Activated gamma-delta T cell treated with Interleukin-2 at 50 U/mL for 16 hours (primary cell): ENCODE measurements at regions not wholly inside any gene's neighbourhood (a gene's known extent, or its start where the extent isn't known, plus 50 kb on each side); places are given as distances from the start of the nearest gene placed in this dataset.

Experiments
- DNase-seq: peaks from one replicate; pipeline ENCODE4 v3.0.0-alpha.2; 2020

- DNase-seq, result no peak
Observed at GRCh38 chr7:112877691-112878460, 87.7 kb upstream of the TMEM168 start.

GRCh38 chr7:112876877-112877276, 86.7 kb upstream of the TMEM168 start:
- DNase-seq, result no peak

- DNase-seq, result no peak
Observed at GRCh38 chr7:112874909-112875308, 84.7 kb upstream of the TMEM168 start.

GRCh38 chr7:112873831-112874553, 83.8 kb upstream of the TMEM168 start:
- DNase-seq, result no peak

- peak; percentile 24 for DNase-seq
Observed at GRCh38 chr7:112869111-112869774, 79.0 kb upstream of the TMEM168 start.

GRCh38 chr7:112868609-112869008, 78.4 kb upstream of the TMEM168 start:
- DNase-seq, result no peak

GRCh38 chr7:112866424-112866823, 76.2 kb upstream of the TMEM168 start:
- no peak for DNase-seq

- no peak for DNase-seq
Observed at GRCh38 chr7:112864380-112864779, 74.2 kb upstream of the TMEM168 start.

- DNase-seq, result no peak
Observed at GRCh38 chr7:112858838-112859237, 68.6 kb upstream of the TMEM168 start.

- DNase-seq, result no peak
Observed at GRCh38 chr7:112855227-112855626, 65.0 kb upstream of the TMEM168 start.

GRCh38 chr7:112854169-112854568, 64.0 kb upstream of the TMEM168 start:
- no peak for DNase-seq

- no peak for DNase-seq
Observed at GRCh38 chr7:112853422-112853821, 63.2 kb upstream of the TMEM168 start.

GRCh38 chr7:112843151-112843550, 53.0 kb upstream of the TMEM168 start:
- DNase-seq, result no peak
